Neural progenitor cell (in vitro differentiated cells): ENCODE measurements at regions not wholly inside any gene's neighbourhood (a gene's known extent, or its start where the extent isn't known, plus 50 kb on each side); places are given as distances from the start of the nearest gene placed in this dataset.

Source experiments
- DNase-seq: peaks from one replicate; pipeline ENCODE4 v3.0.0-alpha.2; 2016; ENCODE audit warnings: low spot score
- H2AFZ ChIP-seq: fragments of 200-600 bp; sonication (generic); replicated peaks from 2 replicates; pipeline ENCODE4 v1.6.1; 2016; ENCODE audit warnings: antibody characterized with exemption
- H3F3A ChIP-seq: fragments of 200-600 bp; sonication (generic); 2 replicates; pipeline ENCODE4 v1.6.1; 2016; ENCODE audit warnings: antibody characterized with exemption, low read depth
- H3K27ac ChIP-seq: fragments of 200-600 bp; sonication (generic); 2 replicates; pipeline ENCODE4 v1.5.1; 2016; ENCODE audit warnings: mild to moderate bottlenecking
- H3K27me3 ChIP-seq: fragments of 200-600 bp; sonication (generic); 2 replicates; pipeline ENCODE4 v1.6.1; 2016; ENCODE audit warnings: mild to moderate bottlenecking, moderate library complexity
- H3K36me3 ChIP-seq: fragments of 200-600 bp; sonication (generic); 2 replicates; pipeline ENCODE4 v1.5.1; 2016
- H3K4me1 ChIP-seq: fragments of 200-600 bp; sonication (generic); 2 replicates; pipeline ENCODE4 v1.6.1; 2016; ENCODE audit warnings: mixed run types
- H3K4me2 ChIP-seq: fragments of 200-600 bp; sonication (generic); 2 replicates; pipeline ENCODE4 v1.6.1; 2016
- H3K4me3 ChIP-seq: fragments of 200-600 bp; sonication (generic); 2 replicates; pipeline ENCODE4 v1.5.1; 2016
- H3K79me2 ChIP-seq: fragments of 200-600 bp; sonication (generic); 2 replicates; pipeline ENCODE4 v1.6.1; 2016; ENCODE audit warnings: low read depth
- H3K9ac ChIP-seq: fragments of 200-600 bp; sonication (generic); 2 replicates; pipeline ENCODE4 v1.6.1; 2016
- H3K9me3 ChIP-seq: fragments of 200-600 bp; sonication (generic); 2 replicates; pipeline ENCODE4 v1.5.1; 2016; ENCODE audit warnings: low read depth
- H4K20me1 ChIP-seq: fragments of 200-600 bp; sonication (generic); 2 replicates; pipeline ENCODE4 v1.6.1; 2016; ENCODE audit warnings: low read depth
- H3K27ac Mint-ChIP-seq: 3 replicates; pipeline ENCODE4 v1.8.0; 2021; ENCODE audit warnings: mixed read lengths
- H3K27me3 Mint-ChIP-seq: 2 replicates; pipeline ENCODE4 v1.8.0; 2022; ENCODE audit warnings: low read depth, mild to moderate bottlenecking, inconsistent platforms, moderate library complexity, mixed read lengths; ENCODE audit not compliant: insufficient read depth
- H3K36me3 Mint-ChIP-seq: 3 replicates; pipeline ENCODE4 v1.8.0; 2021; ENCODE audit warnings: mixed read lengths
- H3K4me1 Mint-ChIP-seq: 3 replicates; pipeline ENCODE4 v1.8.0; 2021; ENCODE audit warnings: mixed read lengths
- H3K4me3 Mint-ChIP-seq: 3 replicates; pipeline ENCODE4 v1.8.0; 2021; ENCODE audit warnings: mild to moderate bottlenecking, moderate library complexity, mixed read lengths
- H3K9me3 Mint-ChIP-seq: 3 replicates; pipeline ENCODE4 v1.8.0; 2020; ENCODE audit warnings: mixed read lengths
- EZH2 ChIP-seq: fragments of 200-600 bp; sonication (generic); IDR thresholded peaks from 2 replicates; pipeline ENCODE4 v1.6.1; 2017; ENCODE audit warnings: antibody characterized with exemption, mild to moderate bottlenecking, moderate library complexity
- EZH2phosphoT487 ChIP-seq: fragments of 200-600 bp; sonication (generic); IDR thresholded peaks from 2 replicates; pipeline ENCODE4 v1.6.1; 2017; ENCODE audit warnings: antibody characterized with exemption
- TF ChIP-seq, protein P1 (sequence below): fragments of 200-600 bp; sonication (generic); IDR thresholded peaks from 2 replicates; pipeline ENCODE4 v1.5.1; 2017; ENCODE audit warnings: antibody characterized with exemption, mild to moderate bottlenecking

DNA sequence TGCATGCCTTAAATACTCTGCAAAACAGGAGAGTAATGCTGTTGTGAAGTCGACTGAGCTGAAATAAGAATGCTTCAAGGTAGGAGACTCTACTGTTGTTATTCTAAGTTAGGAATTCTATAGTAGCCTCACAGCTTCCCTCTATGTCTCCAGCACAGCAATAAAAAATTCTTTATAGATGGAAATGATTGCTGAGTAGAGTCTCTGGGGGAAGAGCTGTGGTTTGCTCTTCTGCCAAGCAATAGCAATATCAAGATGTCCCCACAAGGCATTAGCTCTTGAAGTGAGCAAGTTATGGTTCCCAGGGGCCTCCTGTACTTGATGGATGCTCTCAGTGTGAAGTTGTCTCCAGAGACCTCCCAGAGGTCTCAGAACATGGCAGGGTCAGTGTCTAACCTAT, 880.6 kb upstream of the FRG1 start:
- H3K36me3 Mint-ChIP-seq, result no peaks in the 10 kb centered on the region
- no peaks in the 10 kb centered on the region for H3K4me1 Mint-ChIP-seq
- no peak overlapping the region for H3K27ac Mint-ChIP-seq
- no peak overlapping the region for H3K9ac ChIP-seq
- H3K4me3 ChIP-seq, result no peak overlapping the region
- no peak for DNase-seq
- no peaks in the 10 kb centered on the region for H3K27me3 Mint-ChIP-seq
- H4K20me1 ChIP-seq, result no peaks in the 10 kb centered on the region
- H3K4me2 ChIP-seq, result no peak overlapping the region
- H3F3A ChIP-seq, result peaks cover 3% of the 10 kb centered on the region
- H3K4me1 ChIP-seq, result no peaks in the 10 kb centered on the region
- no peaks in the 10 kb centered on the region for H3K79me2 ChIP-seq
- H3K27ac ChIP-seq, result no peak overlapping the region
- peaks cover 7% of the 10 kb centered on the region for H3K9me3 Mint-ChIP-seq
- no peak overlapping the region for H3K4me3 Mint-ChIP-seq
- no peaks in the 10 kb centered on the region for H3K27me3 ChIP-seq
- TF ChIP-seq EZH2phosphoT487, result no peak
- TF ChIP-seq, protein P1, sequence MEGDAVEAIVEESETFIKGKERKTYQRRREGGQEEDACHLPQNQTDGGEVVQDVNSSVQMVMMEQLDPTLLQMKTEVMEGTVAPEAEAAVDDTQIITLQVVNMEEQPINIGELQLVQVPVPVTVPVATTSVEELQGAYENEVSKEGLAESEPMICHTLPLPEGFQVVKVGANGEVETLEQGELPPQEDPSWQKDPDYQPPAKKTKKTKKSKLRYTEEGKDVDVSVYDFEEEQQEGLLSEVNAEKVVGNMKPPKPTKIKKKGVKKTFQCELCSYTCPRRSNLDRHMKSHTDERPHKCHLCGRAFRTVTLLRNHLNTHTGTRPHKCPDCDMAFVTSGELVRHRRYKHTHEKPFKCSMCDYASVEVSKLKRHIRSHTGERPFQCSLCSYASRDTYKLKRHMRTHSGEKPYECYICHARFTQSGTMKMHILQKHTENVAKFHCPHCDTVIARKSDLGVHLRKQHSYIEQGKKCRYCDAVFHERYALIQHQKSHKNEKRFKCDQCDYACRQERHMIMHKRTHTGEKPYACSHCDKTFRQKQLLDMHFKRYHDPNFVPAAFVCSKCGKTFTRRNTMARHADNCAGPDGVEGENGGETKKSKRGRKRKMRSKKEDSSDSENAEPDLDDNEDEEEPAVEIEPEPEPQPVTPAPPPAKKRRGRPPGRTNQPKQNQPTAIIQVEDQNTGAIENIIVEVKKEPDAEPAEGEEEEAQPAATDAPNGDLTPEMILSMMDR, result no peak
- no peak for TF ChIP-seq EZH2
- peaks cover 15% of the 10 kb centered on the region for H3K9me3 ChIP-seq
- H2AFZ ChIP-seq, result peak overlapping the region; percentile 31
- no peaks in the 10 kb centered on the region for H3K36me3 ChIP-seq

GRCh38 chr4:189062047-189062820, 878.4 kb upstream of the FRG1 start:
- no peak overlapping the region for H2AFZ ChIP-seq
- TF ChIP-seq, protein P1, result no peak
- TF ChIP-seq EZH2 (no peak), EZH2phosphoT487 (no peak)
- H3K27me3 Mint-ChIP-seq, result no peaks in the 10 kb centered on the region
- H3K4me1 ChIP-seq, result no peaks in the 10 kb centered on the region
- peaks cover 3% of the 10 kb centered on the region for H3F3A ChIP-seq
- peaks cover 7% of the 10 kb centered on the region for H3K9me3 Mint-ChIP-seq
- no peak for DNase-seq
- H3K36me3 Mint-ChIP-seq, result no peaks in the 10 kb centered on the region
- H3K27ac ChIP-seq, result no peak overlapping the region
- H3K9ac ChIP-seq, result no peak overlapping the region
- no peak overlapping the region for H3K4me2 ChIP-seq
- H3K4me1 Mint-ChIP-seq, result no peaks in the 10 kb centered on the region
- no peaks in the 10 kb centered on the region for H3K36me3 ChIP-seq
- no peak overlapping the region for H3K4me3 ChIP-seq
- H3K27me3 ChIP-seq, result no peaks in the 10 kb centered on the region
- H3K27ac Mint-ChIP-seq, result no peak overlapping the region
- peaks cover 15% of the 10 kb centered on the region for H3K9me3 ChIP-seq
- H3K79me2 ChIP-seq, result no peaks in the 10 kb centered on the region
- H3K4me3 Mint-ChIP-seq, result no peak overlapping the region
- H4K20me1 ChIP-seq, result no peaks in the 10 kb centered on the region

GRCh38 chr4:189069772-189070171, 870.9 kb upstream of the FRG1 start:
- Mint-ChIP-seq H3K9me3 (no peaks in the 10 kb centered on the region), H3K36me3 (no peaks in the 10 kb centered on the region), H3K27me3 (peaks cover 4% of the 10 kb centered on the region), H3K4me3 (no peak overlapping the region), H3K4me1 (no peaks in the 10 kb centered on the region), H3K27ac (no peak overlapping the region)
- no peak overlapping the region for H3K4me2 ChIP-seq
- no peak overlapping the region for H2AFZ ChIP-seq
- TF ChIP-seq EZH2phosphoT487 (no peak), EZH2 (no peak)
- TF ChIP-seq, protein P1, result no peak
- H3K9me3 ChIP-seq, result no peaks in the 10 kb centered on the region
- H3K9ac ChIP-seq, result no peak overlapping the region
- H3K4me1 ChIP-seq, result no peaks in the 10 kb centered on the region
- no peak for DNase-seq
- no peak overlapping the region for H3K27ac ChIP-seq
- H4K20me1 ChIP-seq, result no peaks in the 10 kb centered on the region
- H3K27me3 ChIP-seq, result no peaks in the 10 kb centered on the region
- H3K36me3 ChIP-seq, result no peaks in the 10 kb centered on the region
- H3K4me3 ChIP-seq, result no peak overlapping the region
- no peaks in the 10 kb centered on the region for H3K79me2 ChIP-seq
- no peaks in the 10 kb centered on the region for H3F3A ChIP-seq
